CD8-positive, alpha-beta memory T cell (primary cell): ENCODE measurements at regions not wholly inside any gene's neighbourhood (a gene's known extent, or its start where the extent isn't known, plus 50 kb on each side); places are given as distances from the start of the nearest gene placed in this dataset.
"Not testable (repeated sequence)": the region's sequence is repeated elsewhere in the genome, so short reads cannot be mapped to it uniquely, and the experiment has no call there.

Experiments
- CTCF ChIA-PET: fragments of 350-600 bp; sonication (Branson Sonifier 250); formaldehyde crosslinking; loops from one replicate; lab custom pipeline; 2021; ENCODE audit warnings: antibody characterized with exemption; lab: Charles Lee
- POLR2A ChIA-PET: fragments of 350-600 bp; sonication (Branson Sonifier 250); formaldehyde crosslinking; loops from one replicate; lab custom pipeline; 2021; ENCODE audit warnings: antibody characterized with exemption; lab: Charles Lee
- DNase-seq, 5 donors: peaks; one replicate each; pipeline versions ENCODE4 v3.0.0 to v3.0.0-alpha.2; 2020 to 2022; ENCODE audit warnings: mixed read lengths in 1 of 5
- H3K27ac ChIP-seq: one replicate; pipeline ENCODE4 v1.7.0; 2013; ENCODE audit warnings: low read depth, mild to moderate bottlenecking, low read length, moderate library complexity
- H3K27me3 ChIP-seq: 2 replicates; pipeline ENCODE4 v1.7.0; 2013; ENCODE audit warnings: low read length, mild to moderate bottlenecking; ENCODE audit not compliant: insufficient read depth, poor library complexity, severe bottlenecking
- H3K36me3 ChIP-seq: 2 replicates; pipeline ENCODE4 v1.7.0; 2013; ENCODE audit warnings: mild to moderate bottlenecking, low read length, moderate library complexity; ENCODE audit not compliant: insufficient read depth
- H3K4me1 ChIP-seq: 2 replicates; pipeline ENCODE4 v1.7.0; 2013; ENCODE audit warnings: mild to moderate bottlenecking, low read length, moderate library complexity; ENCODE audit not compliant: insufficient read depth
- H3K4me3 ChIP-seq: 2 replicates; pipeline ENCODE4 v1.7.0; 2013; ENCODE audit warnings: mild to moderate bottlenecking, low read length
- H3K9me3 ChIP-seq: 2 replicates; pipeline ENCODE4 v1.7.0; 2013; ENCODE audit warnings: mild to moderate bottlenecking, low read length
- H3K27ac Mint-ChIP-seq, 8 donors: one replicate each; pipeline ENCODE4 v1.8.0; 2020 to 2021; ENCODE audit warnings: mixed read lengths in 8 of 8, mild to moderate bottlenecking in 6 of 8, inconsistent platforms in 3 of 8, moderate library complexity in 3 of 8
- H3K27me3 Mint-ChIP-seq, 2 donors: one replicate each; pipeline ENCODE4 v1.8.0; 2020 to 2021; ENCODE audit warnings: mixed read lengths in 2 of 2, mild to moderate bottlenecking in 1 of 2, moderate library complexity in 1 of 2
- H3K36me3 Mint-ChIP-seq, 3 donors: one replicate each; pipeline ENCODE4 v1.8.0; 2020 to 2021; ENCODE audit warnings: mixed read lengths in 3 of 3, inconsistent platforms in 1 of 3, mild to moderate bottlenecking in 1 of 3
- H3K4me1 Mint-ChIP-seq, 3 donors: one replicate each; pipeline ENCODE4 v1.8.0; 2020 to 2021; ENCODE audit warnings: mixed read lengths in 3 of 3, inconsistent platforms in 1 of 3, mild to moderate bottlenecking in 1 of 3
- H3K4me3 Mint-ChIP-seq, 7 donors: one replicate each; pipeline ENCODE4 v1.8.0; 2020 to 2021; ENCODE audit warnings: mixed read lengths in 7 of 7, mild to moderate bottlenecking in 6 of 7, moderate library complexity in 4 of 7, inconsistent platforms in 2 of 7
- H3K9me3 Mint-ChIP-seq, 5 donors: one replicate each; pipeline ENCODE4 v1.8.0; 2020 to 2022; ENCODE audit warnings: mixed read lengths in 5 of 5, mild to moderate bottlenecking in 3 of 5, moderate library complexity in 2 of 5, inconsistent platforms in 1 of 5

DNA sequence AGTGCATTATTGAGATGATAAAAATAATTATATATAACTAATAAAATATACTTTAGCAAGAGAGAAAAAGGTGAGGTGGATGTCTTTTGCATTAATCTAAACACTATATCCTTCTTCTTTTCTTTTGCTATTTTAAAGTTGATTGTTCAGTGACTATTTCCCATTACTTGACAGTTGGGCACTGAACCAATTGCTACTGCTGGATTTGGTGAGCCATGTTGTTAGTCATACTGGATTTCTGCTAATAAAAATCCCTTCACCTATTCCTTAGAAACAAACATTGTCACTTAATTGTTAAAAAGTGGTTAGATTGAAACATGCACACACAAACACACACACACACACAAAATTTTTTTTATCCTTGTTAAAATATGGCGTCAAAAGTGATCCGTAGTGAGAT is 251.6 kb upstream of the ALG10 start:
- H3K27ac Mint-ChIP-seq = no peak overlapping the region
- Histone ChIP-seq H3K9me3 (no peaks in the 10 kb centered on the region), H3K4me1 (no peaks in the 10 kb centered on the region), H3K36me3 (no peaks in the 10 kb centered on the region), H3K27me3 (no peaks in the 10 kb centered on the region), H3K27ac (no peak overlapping the region), H3K4me3 (no peak overlapping the region)
- CTCF ChIA-PET = no interaction called here
- H3K4me1 Mint-ChIP-seq = no peaks in the 10 kb centered on the region
- POLR2A ChIA-PET = no interaction called here
- H3K36me3 Mint-ChIP-seq = no peaks in the 10 kb centered on the region
- H3K4me3 Mint-ChIP-seq = no peak overlapping the region
- no peaks in the 10 kb centered on the region for H3K27me3 Mint-ChIP-seq
- H3K9me3 Mint-ChIP-seq = peaks cover 0 to 12% (median 3%) of the 10 kb centered on the region in 5 donors
- DNase-seq = no peak

DNA sequence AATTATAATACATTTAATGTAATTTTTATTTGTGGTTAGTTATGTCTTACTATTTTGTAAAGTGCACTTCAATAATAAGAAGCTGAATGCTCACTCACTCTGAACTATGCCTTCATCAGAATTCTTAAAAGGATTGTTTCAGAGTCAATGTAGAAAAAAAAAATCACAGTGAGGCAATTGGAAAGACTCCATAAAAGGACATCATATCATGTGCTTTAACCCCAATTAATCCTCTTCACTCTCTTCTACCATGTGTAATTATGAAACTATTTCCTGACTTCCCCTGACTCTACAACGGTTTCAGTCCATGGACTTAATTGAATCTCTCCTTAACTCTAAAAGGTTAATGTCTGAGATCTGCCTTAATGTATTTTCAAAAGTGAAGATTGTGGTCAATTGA is 250.4 kb upstream of the ALG10 start:
- ChIA-PET CTCF (no interaction called here), POLR2A (no interaction called here)

DNA sequence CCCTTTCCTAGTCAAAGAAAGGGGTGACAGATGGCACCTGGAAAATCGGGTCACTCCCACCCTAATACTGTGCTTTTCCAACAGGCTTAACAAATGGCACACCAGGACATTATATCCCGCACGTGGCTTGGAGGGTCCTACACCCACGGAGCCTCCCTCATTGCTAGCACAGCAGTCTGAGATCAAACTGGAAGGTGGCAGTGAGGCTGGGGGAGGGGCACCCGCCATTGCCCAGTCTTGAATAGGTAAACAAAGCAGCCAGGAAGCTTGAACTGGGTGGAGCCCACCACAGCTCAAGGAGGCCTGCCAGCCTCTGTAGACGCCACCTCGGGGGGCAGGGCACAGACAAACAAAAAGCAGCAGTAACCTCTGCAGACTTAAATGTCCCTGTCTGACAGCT is 249.2 kb upstream of the ALG10 start:
- H3K36me3 Mint-ChIP-seq, H3K4me1 ChIP-seq, H3K36me3 ChIP-seq, POLR2A ChIA-PET, H3K4me3 ChIP-seq, H3K4me3 Mint-ChIP-seq, H3K27me3 Mint-ChIP-seq, DNase-seq, H3K27ac ChIP-seq, H3K27me3 ChIP-seq, H3K9me3 Mint-ChIP-seq, CTCF ChIA-PET, H3K27ac Mint-ChIP-seq, H3K4me1 Mint-ChIP-seq, H3K9me3 ChIP-seq: not testable (repeated sequence)

More for the DNA sequence above, 250.4 kb upstream of the ALG10 start:
- Histone ChIP-seq H3K4me3 (no peak overlapping the region), H3K27me3 (no peaks in the 10 kb centered on the region), H3K4me1 (no peaks in the 10 kb centered on the region), H3K27ac (no peak overlapping the region), H3K36me3 (no peaks in the 10 kb centered on the region), H3K9me3 (no peaks in the 10 kb centered on the region)
- Mint-ChIP-seq H3K4me3 (no peak overlapping the region), H3K4me1 (no peaks in the 10 kb centered on the region), H3K36me3 (no peaks in the 10 kb centered on the region), H3K27ac (no peak overlapping the region), H3K9me3 (peaks cover 0 to 4% (median 3%) of the 10 kb centered on the region in 5 donors), H3K27me3 (peaks cover 0 to 1% of the 10 kb centered on the region in 2 donors)
- no peak for DNase-seq

DNA sequence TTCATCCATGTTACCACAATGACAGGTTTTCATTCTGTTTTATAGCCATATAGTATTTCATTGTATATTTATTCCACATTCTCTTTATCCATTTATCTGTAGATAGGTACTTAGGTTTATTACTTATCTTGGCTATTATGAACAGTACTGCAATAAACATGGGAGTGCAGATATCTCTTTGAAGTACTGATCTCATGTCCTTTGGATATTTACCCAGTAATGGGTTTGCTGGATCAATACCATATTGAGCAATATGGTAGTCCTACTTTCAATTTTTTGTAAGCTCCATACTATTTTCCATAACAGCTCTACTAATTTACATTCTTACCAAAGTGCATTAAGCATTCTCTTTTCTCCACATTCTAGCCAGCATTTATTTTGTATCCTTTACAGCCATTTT is 235.8 kb upstream of the ALG10 start:
- DNase-seq = no peak
- Mint-ChIP-seq H3K36me3 (no peaks in the 10 kb centered on the region), H3K27ac (no peak overlapping the region)

DNA sequence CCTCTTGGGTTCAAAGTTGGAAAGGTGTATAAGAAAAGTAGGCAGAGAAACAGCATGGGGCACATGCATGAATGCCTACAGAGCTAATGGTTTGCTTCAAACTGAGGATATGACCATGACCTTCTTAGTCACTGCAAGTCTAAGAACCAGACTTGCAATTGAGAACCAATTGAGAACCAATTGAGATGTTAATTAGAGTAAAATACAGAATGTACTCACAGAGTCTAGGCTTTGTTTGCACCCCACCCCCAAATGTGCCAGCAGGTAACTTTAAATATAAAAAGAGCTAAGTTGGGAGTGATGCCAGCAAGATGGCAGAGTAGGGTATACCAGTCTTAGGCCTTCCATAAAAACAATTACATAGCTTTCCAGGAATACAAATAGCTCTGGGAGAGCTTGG is 227.3 kb upstream of the ALG10 start:
- Histone ChIP-seq H3K9me3 (no peaks in the 10 kb centered on the region), H3K4me1 (no peaks in the 10 kb centered on the region), H3K27ac (no peak overlapping the region), H3K36me3 (no peaks in the 10 kb centered on the region), H3K4me3 (no peak overlapping the region), H3K27me3 (no peaks in the 10 kb centered on the region)
- Mint-ChIP-seq H3K36me3 (no peaks in the 10 kb centered on the region), H3K27ac (no peak overlapping the region), H3K4me3 (no peak overlapping the region), H3K4me1 (no peaks in the 10 kb centered on the region), H3K27me3 (no peaks in the 10 kb centered on the region), H3K9me3 (peaks cover 4 to 26% (median 12%) of the 10 kb centered on the region in 5 donors)
- ChIA-PET CTCF (no interaction called here), POLR2A (no interaction called here)
- DNase-seq = no peak

More for the DNA sequence above, 235.8 kb upstream of the ALG10 start:
- Histone ChIP-seq H3K36me3 (no peaks in the 10 kb centered on the region), H3K27me3 (no peaks in the 10 kb centered on the region), H3K4me1 (no peaks in the 10 kb centered on the region), H3K27ac (no peak overlapping the region), H3K9me3 (no peaks in the 10 kb centered on the region), H3K4me3 (no peak overlapping the region)
- CTCF ChIA-PET = no interaction called here
- POLR2A ChIA-PET = no interaction called here
- H3K4me3 Mint-ChIP-seq = no peak overlapping the region
- no peaks in the 10 kb centered on the region for H3K27me3 Mint-ChIP-seq
- no peaks in the 10 kb centered on the region for H3K4me1 Mint-ChIP-seq
- peaks cover 2 to 12% (median 6%) of the 10 kb centered on the region in 5 donors for H3K9me3 Mint-ChIP-seq

DNA sequence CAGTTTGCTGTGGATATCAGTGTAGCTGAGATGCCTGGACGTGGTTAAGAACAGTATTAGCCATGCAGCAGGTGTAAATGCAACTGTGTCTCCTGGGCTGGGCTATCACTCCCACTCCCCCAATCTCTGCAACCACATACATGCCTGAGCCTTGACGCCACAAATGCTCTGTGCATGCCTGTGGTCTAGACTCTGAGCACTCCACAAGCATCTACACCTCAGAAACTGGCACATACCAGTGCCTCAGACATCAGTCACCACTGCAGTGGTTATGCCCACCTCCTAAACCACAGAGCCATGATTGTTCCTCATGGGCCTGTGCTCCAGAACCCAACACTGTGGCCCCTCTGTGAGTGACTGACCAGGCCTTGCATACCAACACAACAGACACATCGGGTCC is 226.8 kb upstream of the ALG10 start:
- H3K4me1 ChIP-seq = no peaks in the 10 kb centered on the region
- no peak for DNase-seq
- H3K27ac ChIP-seq = no peak overlapping the region
- H3K4me3 ChIP-seq = no peak overlapping the region
- Mint-ChIP-seq H3K27me3 (no peaks in the 10 kb centered on the region), H3K4me1 (no peaks in the 10 kb centered on the region), H3K36me3 (no peaks in the 10 kb centered on the region), H3K9me3 (peaks cover 4 to 23% (median 9%) of the 10 kb centered on the region in 5 donors), H3K27ac (no peak overlapping the region), H3K4me3 (no peak overlapping the region)
- H3K27me3 ChIP-seq = no peaks in the 10 kb centered on the region
- ChIA-PET CTCF (no interaction called here), POLR2A (no interaction called here)
- no peaks in the 10 kb centered on the region for H3K9me3 ChIP-seq
- H3K36me3 ChIP-seq = no peaks in the 10 kb centered on the region

DNA sequence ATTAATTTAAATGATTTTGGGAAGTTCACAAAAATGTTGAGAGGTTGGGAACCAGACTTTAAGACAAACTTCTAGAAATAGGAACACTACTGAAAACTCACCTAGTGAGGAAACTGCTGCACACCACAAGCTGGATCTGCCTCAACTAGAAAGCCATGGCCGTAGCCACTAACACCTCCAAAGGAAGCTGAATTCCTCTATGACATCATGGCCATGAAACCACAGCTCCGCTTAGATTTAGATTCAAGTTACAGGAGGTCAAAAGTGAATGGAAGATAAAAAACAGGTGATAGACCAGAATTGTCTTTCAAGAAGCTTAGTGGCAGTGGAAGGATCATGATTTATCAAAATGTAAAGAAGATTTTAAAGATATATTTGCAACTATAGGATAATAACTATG is 208.8 kb upstream of the ALG10 start:
- H3K4me1 Mint-ChIP-seq = no peaks in the 10 kb centered on the region
- H3K27me3 ChIP-seq = no peaks in the 10 kb centered on the region
- H3K4me3 ChIP-seq = no peak overlapping the region
- H3K9me3 ChIP-seq = no peaks in the 10 kb centered on the region
- no peak overlapping the region for H3K27ac Mint-ChIP-seq
- H3K4me3 Mint-ChIP-seq = no peak overlapping the region
- peaks cover 0 to 10% (median 4%) of the 10 kb centered on the region in 5 donors for H3K9me3 Mint-ChIP-seq
- POLR2A ChIA-PET = no interaction called here
- no peaks in the 10 kb centered on the region for H3K36me3 Mint-ChIP-seq
- H3K27ac ChIP-seq = no peak overlapping the region
- DNase-seq = no peak
- H3K27me3 Mint-ChIP-seq = no peaks in the 10 kb centered on the region
- CTCF ChIA-PET = no interaction called here
- no peaks in the 10 kb centered on the region for H3K36me3 ChIP-seq
- H3K4me1 ChIP-seq = no peaks in the 10 kb centered on the region

DNA sequence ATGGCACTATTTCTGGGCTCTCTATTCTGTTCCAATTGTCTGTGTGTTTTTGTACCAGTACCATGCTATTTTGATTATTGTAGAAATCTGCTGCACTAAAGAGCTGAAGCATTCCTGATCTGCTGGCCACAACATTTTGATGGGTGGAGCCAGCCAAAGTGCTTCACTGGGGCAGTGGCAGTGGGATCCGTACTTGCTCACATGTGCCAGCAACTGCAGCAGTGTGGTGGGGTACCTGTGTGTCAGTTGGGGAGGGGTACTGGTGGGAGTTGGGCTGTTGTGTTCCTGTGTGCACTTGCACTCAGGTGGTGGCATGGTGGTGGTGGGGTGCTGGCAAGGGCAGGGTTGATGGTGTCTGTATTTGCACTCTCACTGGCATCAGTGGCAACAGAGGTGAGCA is 204.6 kb upstream of the ALG10 start:
- Mint-ChIP-seq H3K36me3 (no peaks in the 10 kb centered on the region), H3K4me1 (no peaks in the 10 kb centered on the region), H3K27ac (no peak overlapping the region), H3K9me3 (peaks cover 2 to 19% (median 4%) of the 10 kb centered on the region in 5 donors), H3K27me3 (no peaks in the 10 kb centered on the region), H3K4me3 (no peak overlapping the region)
- ChIA-PET POLR2A (no interaction called here), CTCF (no interaction called here)
- H3K4me1 ChIP-seq = no peaks in the 10 kb centered on the region
- no peak overlapping the region for H3K4me3 ChIP-seq
- no peaks in the 10 kb centered on the region for H3K36me3 ChIP-seq
- no peaks in the 10 kb centered on the region for H3K27me3 ChIP-seq
- no peaks in the 10 kb centered on the region for H3K9me3 ChIP-seq
- no peak for DNase-seq
- no peak overlapping the region for H3K27ac ChIP-seq

DNA sequence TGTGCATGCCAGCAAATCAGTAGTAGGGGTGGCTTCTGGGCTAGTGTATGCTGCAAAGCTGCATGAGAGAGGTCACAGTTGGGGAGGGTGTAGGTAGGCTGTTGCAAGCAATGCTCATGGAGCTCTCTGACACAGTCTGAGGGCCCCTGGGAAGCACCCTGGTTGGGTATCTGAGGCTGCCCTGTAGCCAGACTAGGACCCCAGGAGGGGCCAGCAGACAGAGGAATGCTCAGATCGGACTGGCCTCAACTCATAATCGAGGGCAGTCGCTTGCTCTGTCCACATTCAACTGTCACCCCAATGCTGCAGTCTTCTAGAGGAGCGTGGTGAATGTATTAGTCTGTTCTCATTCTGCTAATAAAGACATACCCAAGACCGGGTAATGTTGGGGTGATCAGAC is 204.0 kb upstream of the ALG10 start:
- no peak for DNase-seq
- Histone ChIP-seq H3K27me3 (no peaks in the 10 kb centered on the region), H3K36me3 (no peaks in the 10 kb centered on the region), H3K27ac (no peak overlapping the region), H3K9me3 (no peaks in the 10 kb centered on the region), H3K4me1 (no peaks in the 10 kb centered on the region), H3K4me3 (no peak overlapping the region)
- Mint-ChIP-seq H3K4me1 (no peaks in the 10 kb centered on the region), H3K4me3 (no peak overlapping the region), H3K27ac (no peak overlapping the region), H3K9me3 (peaks cover 2 to 15% (median 6%) of the 10 kb centered on the region in 5 donors), H3K36me3 (no peaks in the 10 kb centered on the region), H3K27me3 (no peaks in the 10 kb centered on the region)
- ChIA-PET POLR2A (no interaction called here), CTCF (no interaction called here)
